Astrocyte of the spinal cord (primary cell): ENCODE measurements at regions not wholly inside any gene's neighbourhood (a gene's known extent, or its start where the extent isn't known, plus 50 kb on each side); places are given as distances from the start of the nearest gene placed in this dataset.

Source experiments
- DNase-seq: peaks from one replicate; pipeline ENCODE4 v3.0.0; 2011; ENCODE audit warnings: low read depth, low spot score
- H3K4me3 ChIP-seq: 2 replicates; pipeline ENCODE4 v1.5.1; 2011; ENCODE audit warnings: low read depth, mild to moderate bottlenecking, low read length, moderate library complexity
- CTCF ChIP-seq: IDR thresholded peaks from 2 replicates; pipeline ENCODE4 v1.5.1; 2012; ENCODE audit warnings: low read depth, mild to moderate bottlenecking, low read length, inconsistent platforms
- in situ Hi-C: cut with HindIII; loops from 2 replicates; pipeline ENCODE4 v1.10.0; 2017; ENCODE audit warnings: low sequenced_read_pairs

GRCh38 chr10:90167174-90168064 is 466.0 kb downstream of the KIF20B start:
- no peak for TF ChIP-seq CTCF
- in situ Hi-C loops, result no loop called here
- no peak overlapping the region for H3K4me3 ChIP-seq
- DNase-seq, result peak; percentile 45

- no peak overlapping the region for H3K4me3 ChIP-seq
- TF ChIP-seq CTCF, result no peak
- in situ Hi-C loops, result no loop called here
- no peak for DNase-seq
Measured at GRCh38 chr10:90168244-90168643, 466.9 kb downstream of the KIF20B start.

- no peak overlapping the region for H3K4me3 ChIP-seq
- in situ Hi-C loops, result no loop called here
- no peak for TF ChIP-seq CTCF
- DNase-seq, result no peak
Measured at GRCh38 chr10:90171014-90171722, 469.8 kb downstream of the KIF20B start.

GRCh38 chr10:90174531-90174930 is 473.1 kb downstream of the KIF20B start:
- no peak overlapping the region for H3K4me3 ChIP-seq
- in situ Hi-C loops, result no loop called here
- TF ChIP-seq CTCF, result no peak
- DNase-seq, result no peak

- no peak for TF ChIP-seq CTCF
- no peak for DNase-seq
- in situ Hi-C loops, result no loop called here
- H3K4me3 ChIP-seq, result no peak overlapping the region
Measured at GRCh38 chr10:90175161-90175681, 473.8 kb downstream of the KIF20B start.

- DNase-seq, result peak; percentile 84
- in situ Hi-C loops, result no loop called here
- no peak overlapping the region for H3K4me3 ChIP-seq
- no peak for TF ChIP-seq CTCF
Measured at GRCh38 chr10:90179696-90180407, 478.5 kb downstream of the KIF20B start.
